ENCODE measurements at regions not wholly inside any gene's neighbourhood (a gene's known extent, or its start where the extent isn't known, plus 50 kb on each side); places are given as distances from the start of the nearest gene placed in this dataset.
A peak's percentile ranks its signal among the peaks of the same experiment; 100 is the strongest.

DNA sequence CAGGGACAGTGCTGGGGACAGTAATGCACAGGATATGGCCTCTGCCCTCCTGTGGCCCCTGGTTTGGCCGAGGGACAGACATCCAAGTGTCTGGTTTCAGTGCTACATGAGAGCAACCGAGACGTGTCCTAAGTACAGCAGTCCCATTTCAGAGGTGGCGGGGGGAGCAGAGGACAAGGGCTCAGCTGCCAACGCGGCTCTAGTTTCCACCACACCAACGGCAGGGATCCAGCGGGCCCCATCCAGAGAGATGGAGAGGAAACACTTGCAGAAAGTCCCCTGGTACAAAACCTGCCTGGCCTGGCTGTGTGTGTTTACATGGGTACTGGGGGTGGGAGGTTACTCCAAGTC is 125.8 kb upstream of the SMURF2 start:
- DNase-seq (peak in 1 of 2 donors; percentile 62), ATAC-seq (ENCODE audit: low FRiP score) (no peak)
- no peak overlapping the region for H3K27ac ChIP-seq (ENCODE audit: low read depth in 1 of 2, low read length in 2 of 2)
- H3K4me1 ChIP-seq (ENCODE audit: control insufficient read depth in 1 of 2, insufficient read depth in 2 of 2, low read length in 2 of 2): no peaks in the 10 kb centered on the region
- H3K27me3 ChIP-seq (ENCODE audit: control insufficient read depth in 1 of 2, insufficient read depth in 2 of 2, low read length in 1 of 2): no peaks in the 10 kb centered on the region
- no peaks in the 10 kb centered on the region for H3K9me3 ChIP-seq (ENCODE audit: control insufficient read depth, low read length)
- WGBS, 2 donors: 87% methylated on average over 8 of the region's 8 CpGs
- no peak overlapping the region for H3K4me3 ChIP-seq (ENCODE audit: low read length in 2 of 2)
- intact Hi-C loops (cut with DNase I): no loop called here
- peaks cover 4 to 9% of the 10 kb centered on the region in 2 donors for H3K36me3 ChIP-seq (ENCODE audit: control insufficient read depth in 1 of 2, insufficient read depth in 2 of 2, low read length in 1 of 2)

DNA sequence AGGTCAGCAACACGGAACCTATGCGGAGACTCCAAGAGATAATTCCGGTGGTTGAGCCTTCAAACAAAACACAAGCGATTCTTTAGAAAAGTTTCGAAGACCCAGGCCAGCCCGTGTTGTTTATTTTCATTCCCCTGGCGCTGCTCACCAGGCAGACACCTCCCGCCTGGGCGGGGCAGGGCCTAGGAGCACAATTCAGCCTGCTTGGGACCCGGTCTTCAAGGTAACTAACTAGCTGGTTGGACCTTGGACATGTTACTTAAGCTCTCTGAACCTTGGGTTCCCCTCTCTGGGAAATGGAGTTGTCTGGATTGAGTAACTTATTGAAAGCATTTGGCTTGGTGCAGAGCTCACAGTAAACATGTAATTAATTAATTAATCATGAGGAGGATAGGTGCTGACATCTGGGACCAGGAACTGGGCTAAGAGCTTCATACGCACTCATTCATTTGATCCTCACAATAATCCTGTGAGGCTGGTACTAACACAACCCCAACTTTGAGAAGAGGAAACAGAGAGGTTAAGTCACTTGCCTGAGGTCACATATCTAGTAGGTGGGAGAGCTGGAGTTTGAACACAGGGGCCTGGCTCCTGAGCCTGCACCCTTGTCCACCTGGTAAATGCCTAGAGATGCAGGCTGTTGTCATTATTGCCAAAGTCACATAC is 125.3 kb upstream of the SMURF2 start:
- WGBS, 2 donors: 89 to 90% methylated on average over 11 of the region's 11 CpGs
- H3K9me3 ChIP-seq (ENCODE audit: control insufficient read depth, low read length): no peaks in the 10 kb centered on the region
- DNase-seq (peak in 1 of 2 donors; percentile 10), ATAC-seq (ENCODE audit: low FRiP score) (no peak)
- no peaks in the 10 kb centered on the region for H3K4me1 ChIP-seq (ENCODE audit: control insufficient read depth in 1 of 2, insufficient read depth in 2 of 2, low read length in 2 of 2)
- no peak overlapping the region for H3K4me3 ChIP-seq (ENCODE audit: low read length in 2 of 2)
- H3K36me3 ChIP-seq (ENCODE audit: control insufficient read depth in 1 of 2, insufficient read depth in 2 of 2, low read length in 1 of 2): peaks cover 4 to 9% of the 10 kb centered on the region in 2 donors
- no peaks in the 10 kb centered on the region for H3K27me3 ChIP-seq (ENCODE audit: control insufficient read depth in 1 of 2, insufficient read depth in 2 of 2, low read length in 1 of 2)
- intact Hi-C loops (cut with DNase I): no loop called here
- no peak overlapping the region for H3K27ac ChIP-seq (ENCODE audit: low read depth in 1 of 2, low read length in 2 of 2)

DNA sequence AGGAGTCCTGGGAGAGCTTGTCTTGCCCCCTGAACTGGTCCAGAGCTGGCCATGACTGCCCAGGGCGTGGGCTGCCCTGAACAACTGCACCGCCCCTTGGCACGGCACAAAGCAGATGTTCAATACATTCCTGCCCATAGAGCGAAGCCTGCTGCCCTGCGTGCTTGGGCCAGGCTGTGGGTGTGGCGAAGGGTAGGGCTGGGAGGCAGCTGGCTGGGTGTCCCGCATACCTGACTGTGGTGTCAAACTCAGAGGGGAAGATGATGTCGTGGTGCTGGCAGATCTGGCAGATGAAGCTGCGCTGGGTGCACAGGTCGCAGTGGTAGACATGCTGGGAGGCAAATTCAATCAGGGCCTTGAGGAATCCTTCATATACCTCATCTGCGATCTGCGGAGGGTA is 124.2 kb upstream of the SMURF2 start:
- no peak overlapping the region for H3K27ac ChIP-seq (ENCODE audit: low read depth in 1 of 2, low read length in 2 of 2)
- 93 to 94% methylated on average over 12 of the region's 12 CpGs for WGBS, 2 donors
- ATAC-seq (ENCODE audit: low FRiP score) (no peak), DNase-seq (peak in 1 of 2 donors; percentile 72)
- no peaks in the 10 kb centered on the region for H3K4me1 ChIP-seq (ENCODE audit: control insufficient read depth in 1 of 2, insufficient read depth in 2 of 2, low read length in 2 of 2)
- H3K36me3 ChIP-seq (ENCODE audit: control insufficient read depth in 1 of 2, insufficient read depth in 2 of 2, low read length in 1 of 2): peaks cover 0 to 9% of the 10 kb centered on the region in 2 donors
- no peaks in the 10 kb centered on the region for H3K27me3 ChIP-seq (ENCODE audit: control insufficient read depth in 1 of 2, insufficient read depth in 2 of 2, low read length in 1 of 2)
- intact Hi-C loops (cut with DNase I): no loop called here
- no peak overlapping the region for H3K4me3 ChIP-seq (ENCODE audit: low read length in 2 of 2)
- H3K9me3 ChIP-seq (ENCODE audit: control insufficient read depth, low read length): no peaks in the 10 kb centered on the region

DNA sequence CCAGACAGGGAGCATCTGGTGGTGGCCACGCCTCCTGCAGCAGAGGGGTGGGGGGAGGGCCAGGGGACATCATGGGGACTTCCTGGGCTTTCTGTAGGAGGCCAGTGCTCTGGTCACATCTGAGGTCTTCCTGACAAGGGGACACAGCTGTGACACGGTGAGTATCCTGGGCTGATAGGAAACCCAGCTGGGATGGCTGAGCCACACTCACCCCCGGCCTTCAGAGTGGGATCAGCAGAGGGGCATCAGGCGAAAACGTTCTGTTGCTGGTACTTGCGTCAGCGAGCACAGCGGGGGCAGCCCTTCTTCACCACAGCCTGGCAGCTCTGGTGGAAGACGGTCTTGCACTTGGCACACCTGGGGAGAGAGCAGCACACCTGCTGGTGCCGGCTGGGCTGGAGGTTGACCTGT is 122.9 kb upstream of the SMURF2 start:
- intact Hi-C loops (cut with DNase I): no loop called here
- H3K36me3 ChIP-seq (ENCODE audit: control insufficient read depth in 1 of 2, insufficient read depth in 2 of 2, low read length in 1 of 2): peaks cover 0 to 9% of the 10 kb centered on the region in 2 donors
- DNase-seq (peak in 1 of 2 donors; percentile 67), ATAC-seq (ENCODE audit: low FRiP score) (no peak)
- no peaks in the 10 kb centered on the region for H3K4me1 ChIP-seq (ENCODE audit: control insufficient read depth in 1 of 2, insufficient read depth in 2 of 2, low read length in 2 of 2)
- H3K9me3 ChIP-seq (ENCODE audit: control insufficient read depth, low read length): no peaks in the 10 kb centered on the region
- H3K4me3 ChIP-seq (ENCODE audit: low read length in 2 of 2): no peak overlapping the region
- H3K27me3 ChIP-seq (ENCODE audit: control insufficient read depth in 1 of 2, insufficient read depth in 2 of 2, low read length in 1 of 2): no peaks in the 10 kb centered on the region
- no peak overlapping the region for H3K27ac ChIP-seq (ENCODE audit: low read depth in 1 of 2, low read length in 2 of 2)
- WGBS, 2 donors: 79 to 87% methylated on average over 9 to 10 of the region's 10 CpGs

DNA sequence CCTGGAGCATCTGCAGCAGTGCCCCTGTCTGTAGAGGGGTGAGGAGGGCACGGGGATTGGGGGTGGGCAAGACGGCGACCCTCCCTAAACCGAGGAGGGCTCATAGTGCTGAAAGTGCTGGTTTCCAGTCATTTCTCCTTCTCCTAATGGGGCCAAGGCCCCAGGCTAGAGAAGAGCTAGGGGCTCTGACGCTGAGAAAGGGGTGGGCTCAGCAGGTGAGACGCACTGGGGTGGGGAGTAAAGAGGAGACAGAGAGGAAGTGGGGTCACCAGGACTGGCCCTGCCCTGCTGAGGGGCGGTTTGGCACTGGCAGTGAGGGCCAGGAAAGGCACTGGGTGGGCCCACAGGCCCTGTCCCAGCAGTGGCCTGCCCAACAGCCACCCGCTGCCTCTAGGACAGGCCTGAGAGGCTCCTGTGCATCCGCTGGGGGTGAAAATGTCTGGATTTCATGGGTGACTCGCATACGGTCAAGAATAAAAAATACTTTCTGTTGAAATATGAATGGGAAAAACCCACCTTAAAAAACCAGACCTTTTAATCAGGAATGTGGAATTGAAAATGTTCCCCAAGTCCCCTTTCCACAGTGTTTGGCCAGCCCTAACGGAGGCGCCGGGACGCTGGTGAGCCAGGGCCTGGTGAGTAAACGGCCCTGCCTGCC is 122.4 kb upstream of the SMURF2 start:
- ATAC-seq (ENCODE audit: low FRiP score) (no peak), DNase-seq (peak in 1 of 2 donors; percentile 49)
- H3K27ac ChIP-seq (ENCODE audit: low read depth in 1 of 2, low read length in 2 of 2): no peak overlapping the region
- intact Hi-C loops (cut with DNase I): no loop called here
- H3K27me3 ChIP-seq (ENCODE audit: control insufficient read depth in 1 of 2, insufficient read depth in 2 of 2, low read length in 1 of 2): no peaks in the 10 kb centered on the region
- no peaks in the 10 kb centered on the region for H3K9me3 ChIP-seq (ENCODE audit: control insufficient read depth, low read length)
- H3K4me3 ChIP-seq (ENCODE audit: low read length in 2 of 2): no peak overlapping the region
- peaks cover 0 to 9% of the 10 kb centered on the region in 2 donors for H3K36me3 ChIP-seq (ENCODE audit: control insufficient read depth in 1 of 2, insufficient read depth in 2 of 2, low read length in 1 of 2)
- 93 to 94% methylated on average over 16 of the region's 16 CpGs for WGBS, 2 donors
- no peaks in the 10 kb centered on the region for H3K4me1 ChIP-seq (ENCODE audit: control insufficient read depth in 1 of 2, insufficient read depth in 2 of 2, low read length in 2 of 2)

DNA sequence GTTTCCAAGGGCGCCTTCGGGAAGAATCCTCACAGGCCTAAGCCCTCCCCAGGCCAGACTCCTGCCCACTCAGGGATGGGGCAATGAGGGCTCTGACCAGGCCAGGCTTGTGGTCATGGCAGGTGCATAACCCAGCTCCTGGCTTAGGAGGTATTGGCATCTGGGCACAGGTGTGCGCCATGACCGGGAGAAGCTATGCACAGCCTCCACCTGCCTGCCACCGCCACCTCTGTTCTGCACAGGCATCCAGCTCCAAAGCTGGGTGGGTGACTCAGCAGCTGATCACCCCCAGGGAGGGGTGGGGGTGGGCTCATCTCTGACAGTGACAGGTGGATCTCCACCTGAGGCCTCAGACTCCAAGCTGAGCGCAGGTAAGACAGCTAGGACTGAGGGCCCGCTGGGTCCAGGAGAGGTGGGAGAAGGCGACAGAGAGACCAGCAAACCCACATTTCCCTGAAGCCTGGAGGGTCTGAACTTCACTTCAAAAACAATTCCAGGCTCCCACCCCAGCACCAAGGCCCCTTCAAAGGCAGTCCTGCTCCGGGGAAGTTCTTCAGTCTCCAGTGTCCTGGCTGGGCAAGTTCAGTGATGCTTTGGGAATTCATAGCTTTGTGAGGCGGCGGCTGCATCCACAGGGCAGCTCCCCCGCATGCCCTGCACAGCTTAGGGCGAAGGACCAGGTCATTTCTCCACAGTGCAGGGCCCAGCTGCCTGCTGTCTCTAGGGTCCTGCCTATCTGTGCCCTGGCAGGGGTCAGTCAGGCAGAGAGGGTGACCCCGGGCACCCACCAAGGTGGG is 121.6 kb upstream of the SMURF2 start:
- no peak overlapping the region for H3K4me3 ChIP-seq (ENCODE audit: low read length in 2 of 2)
- intact Hi-C loops (cut with DNase I): no loop called here
- DNase-seq (peak; percentile 11 to 57), ATAC-seq (ENCODE audit: low FRiP score) (no peak)
- peaks cover 0 to 9% of the 10 kb centered on the region in 2 donors for H3K36me3 ChIP-seq (ENCODE audit: control insufficient read depth in 1 of 2, insufficient read depth in 2 of 2, low read length in 1 of 2)
- no peaks in the 10 kb centered on the region for H3K4me1 ChIP-seq (ENCODE audit: control insufficient read depth in 1 of 2, insufficient read depth in 2 of 2, low read length in 2 of 2)
- 94 to 97% methylated on average over 13 to 14 of the region's 14 CpGs for WGBS, 2 donors
- no peak overlapping the region for H3K27ac ChIP-seq (ENCODE audit: low read depth in 1 of 2, low read length in 2 of 2)
- H3K27me3 ChIP-seq (ENCODE audit: control insufficient read depth in 1 of 2, insufficient read depth in 2 of 2, low read length in 1 of 2): no peaks in the 10 kb centered on the region
- no peaks in the 10 kb centered on the region for H3K9me3 ChIP-seq (ENCODE audit: control insufficient read depth, low read length)

DNA sequence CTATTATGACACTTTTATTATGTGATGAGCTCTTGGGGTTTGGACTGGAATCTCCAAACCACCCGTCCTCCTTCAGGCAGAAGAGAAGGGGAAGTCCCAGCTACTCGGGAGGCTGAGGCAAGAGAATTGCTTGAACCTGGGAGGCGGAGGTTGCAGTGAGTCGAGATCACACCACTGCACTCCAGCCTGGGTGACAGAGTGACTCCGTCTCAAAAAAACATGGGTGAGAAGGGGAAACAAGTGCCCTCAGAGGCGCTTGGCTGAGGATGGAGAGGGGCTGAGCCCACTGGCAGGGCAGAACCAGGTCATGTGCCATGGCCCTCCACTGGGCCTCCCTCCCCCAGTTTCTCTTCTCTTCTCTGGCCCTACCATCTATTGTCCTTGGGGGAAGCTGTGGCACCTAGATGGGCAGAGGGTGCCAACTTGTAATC is 120.9 kb upstream of the SMURF2 start:
- H3K36me3 ChIP-seq (ENCODE audit: control insufficient read depth in 1 of 2, insufficient read depth in 2 of 2, low read length in 1 of 2): peaks cover 0 to 9% of the 10 kb centered on the region in 2 donors
- intact Hi-C loops (cut with DNase I): no loop called here
- 93 to 96% methylated on average over 6 of the region's 6 CpGs for WGBS, 2 donors
- H3K27ac ChIP-seq (ENCODE audit: low read depth in 1 of 2, low read length in 2 of 2): no peak overlapping the region
- H3K27me3 ChIP-seq (ENCODE audit: control insufficient read depth in 1 of 2, insufficient read depth in 2 of 2, low read length in 1 of 2): no peaks in the 10 kb centered on the region
- ATAC-seq (ENCODE audit: low FRiP score) (no peak), DNase-seq (peak in 1 of 2 donors; percentile 36)
- H3K4me1 ChIP-seq (ENCODE audit: control insufficient read depth in 1 of 2, insufficient read depth in 2 of 2, low read length in 2 of 2): no peaks in the 10 kb centered on the region
- no peaks in the 10 kb centered on the region for H3K9me3 ChIP-seq (ENCODE audit: control insufficient read depth, low read length)
- H3K4me3 ChIP-seq (ENCODE audit: low read length in 2 of 2): no peak overlapping the region

DNA sequence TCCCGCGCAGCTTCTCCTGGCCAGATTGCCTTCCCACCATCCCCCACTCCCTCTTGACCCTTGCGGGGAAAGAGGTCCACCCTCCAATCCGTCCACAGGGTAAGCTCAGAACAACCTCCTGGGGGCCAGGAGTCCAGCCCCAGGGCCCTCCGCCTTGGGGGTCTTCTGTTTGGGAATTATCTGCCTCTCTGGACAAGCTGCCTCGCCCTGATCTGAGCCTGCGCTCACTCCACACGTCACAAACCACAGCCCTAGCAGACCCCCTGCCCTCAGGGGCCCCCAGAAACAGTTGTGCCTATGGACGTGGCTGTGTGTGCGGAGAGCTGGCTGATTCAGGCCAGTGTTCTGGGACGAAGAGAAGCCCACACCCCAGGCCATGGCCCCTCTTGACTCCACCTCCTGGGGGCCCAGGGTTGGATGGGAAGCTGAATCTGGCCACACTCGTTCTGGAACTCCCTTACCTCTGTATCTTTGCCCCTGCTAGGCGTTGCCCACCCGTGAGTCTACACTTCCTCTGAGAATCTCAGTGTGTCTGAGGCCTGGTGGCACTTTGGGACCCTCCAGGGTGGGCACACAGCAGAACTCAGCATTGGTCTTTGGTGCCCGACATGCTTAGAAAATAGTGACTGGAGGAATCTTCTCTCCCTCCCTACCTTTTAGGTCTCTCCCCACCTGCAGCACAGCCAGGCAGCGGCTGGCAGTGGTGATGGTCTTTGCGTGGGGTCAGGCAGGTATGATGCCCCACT is 119.9 kb upstream of the SMURF2 start:
- Histone ChIP-seq H3K4me3 (ENCODE audit: low read length in 2 of 2) (no peak overlapping the region), H3K36me3 (ENCODE audit: control insufficient read depth in 1 of 2, insufficient read depth in 2 of 2, low read length in 1 of 2) (peaks cover 0 to 9% of the 10 kb centered on the region in 2 donors), H3K9me3 (ENCODE audit: control insufficient read depth, low read length) (no peaks in the 10 kb centered on the region), H3K4me1 (ENCODE audit: control insufficient read depth in 1 of 2, insufficient read depth in 2 of 2, low read length in 2 of 2) (no peaks in the 10 kb centered on the region), H3K27me3 (ENCODE audit: control insufficient read depth in 1 of 2, insufficient read depth in 2 of 2, low read length in 1 of 2) (no peaks in the 10 kb centered on the region), H3K27ac (ENCODE audit: low read depth in 1 of 2, low read length in 2 of 2) (no peak overlapping the region)
- ATAC-seq (ENCODE audit: low FRiP score) (no peak), DNase-seq (peak in 1 of 2 donors; percentile 66)
- 81 to 82% methylated on average over 17 of the region's 17 CpGs for WGBS, 2 donors
- intact Hi-C loops (cut with DNase I): no loop called here

Measured in aorta (tissue), 5 donors.